HG03139 (cell line): ENCODE measurements at regions not wholly inside any gene's neighbourhood (a gene's known extent, or its start where the extent isn't known, plus 50 kb on each side); places are given as distances from the start of the nearest gene placed in this dataset.
"Not testable (repeated sequence)": the region's sequence is repeated elsewhere in the genome, so short reads cannot be mapped to it uniquely, and the experiment has no call there.

Source experiments
- ATAC-seq: cut with Tn5 transposase; IDR thresholded peaks from one replicate; pipeline ENCODE4 v1.9.1; 2021; ENCODE audit not compliant: unreplicated experiment

DNA sequence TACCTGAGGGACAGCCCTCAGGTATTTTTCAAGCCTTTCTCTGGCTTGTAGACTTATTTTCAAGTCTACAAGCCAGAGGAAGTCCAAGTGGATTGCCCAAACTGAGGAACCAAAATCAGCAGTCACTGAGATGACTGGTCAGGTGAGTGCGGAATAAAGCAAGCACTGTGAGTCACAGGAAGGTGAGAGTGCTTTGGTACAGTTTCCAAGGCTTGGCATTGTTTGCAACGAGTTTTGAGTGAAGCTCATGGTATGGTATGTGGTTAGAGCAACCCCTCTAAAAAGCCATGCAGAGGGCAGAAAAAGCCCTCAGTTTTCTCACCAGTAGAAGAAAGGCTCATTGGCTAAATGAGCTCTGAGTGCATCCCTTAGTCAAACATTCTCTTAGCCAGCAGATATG lies 112.8 kb upstream of the EOLA2 start:
- no peak for ATAC-seq

DNA sequence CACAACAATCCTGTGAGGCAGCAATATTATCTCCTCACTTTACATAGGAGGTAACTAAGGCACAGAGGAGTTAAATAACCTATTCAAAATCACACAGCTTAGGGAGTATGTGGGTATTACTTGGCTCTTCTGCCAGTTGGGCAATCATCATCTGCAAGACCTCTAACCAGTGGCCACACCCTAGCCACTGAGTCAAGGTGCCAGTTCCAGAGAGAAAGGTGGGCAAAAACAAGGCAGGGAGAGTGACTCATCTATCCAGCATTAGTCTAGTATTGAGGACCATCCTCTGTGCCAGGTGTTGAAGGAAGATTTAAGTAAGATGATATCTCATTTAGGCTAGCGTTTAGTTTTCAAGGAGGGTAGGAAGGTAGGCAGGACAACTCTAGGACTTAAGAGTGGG lies 113.9 kb upstream of the EOLA2 start:
- ATAC-seq, result no peak

DNA sequence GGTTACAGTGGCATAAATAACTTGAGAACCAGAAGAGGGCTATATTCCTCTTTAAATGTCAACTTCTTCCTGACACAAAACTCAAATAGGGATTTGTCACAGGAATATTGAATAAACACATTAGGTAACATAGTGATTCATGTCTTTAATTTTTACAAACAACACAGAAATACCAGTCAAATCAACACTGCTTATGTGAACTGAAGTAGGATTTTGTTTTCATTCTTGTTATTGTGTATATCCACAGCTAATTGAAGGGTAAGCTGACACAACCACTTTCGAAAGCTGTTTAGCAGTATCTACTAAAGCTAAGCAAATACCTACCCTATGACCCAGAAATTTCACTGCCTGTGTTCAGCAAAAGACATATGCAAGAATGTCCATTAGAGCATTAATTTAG lies 120.4 kb upstream of the EOLA2 start:
- no peak for ATAC-seq

DNA sequence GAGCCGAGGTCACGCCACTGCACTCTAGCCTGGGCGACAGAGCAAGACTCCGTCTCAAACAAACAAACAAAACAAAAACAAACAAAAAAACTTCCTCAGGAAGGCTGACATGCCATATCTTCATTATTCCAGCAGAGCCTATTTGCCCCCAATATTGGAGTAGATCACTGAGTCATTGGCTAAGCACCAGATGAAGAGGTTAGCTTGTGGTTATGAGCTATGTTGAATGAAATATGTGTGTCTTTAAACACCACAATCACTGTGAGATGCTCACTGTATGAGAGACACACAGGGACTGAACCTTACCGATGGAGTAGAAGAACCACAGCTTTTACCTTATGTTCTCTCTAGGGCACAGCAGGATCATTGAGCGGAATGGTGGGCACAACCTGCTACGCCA lies 122.1 kb upstream of the EOLA2 start:
- ATAC-seq, result no peak

DNA sequence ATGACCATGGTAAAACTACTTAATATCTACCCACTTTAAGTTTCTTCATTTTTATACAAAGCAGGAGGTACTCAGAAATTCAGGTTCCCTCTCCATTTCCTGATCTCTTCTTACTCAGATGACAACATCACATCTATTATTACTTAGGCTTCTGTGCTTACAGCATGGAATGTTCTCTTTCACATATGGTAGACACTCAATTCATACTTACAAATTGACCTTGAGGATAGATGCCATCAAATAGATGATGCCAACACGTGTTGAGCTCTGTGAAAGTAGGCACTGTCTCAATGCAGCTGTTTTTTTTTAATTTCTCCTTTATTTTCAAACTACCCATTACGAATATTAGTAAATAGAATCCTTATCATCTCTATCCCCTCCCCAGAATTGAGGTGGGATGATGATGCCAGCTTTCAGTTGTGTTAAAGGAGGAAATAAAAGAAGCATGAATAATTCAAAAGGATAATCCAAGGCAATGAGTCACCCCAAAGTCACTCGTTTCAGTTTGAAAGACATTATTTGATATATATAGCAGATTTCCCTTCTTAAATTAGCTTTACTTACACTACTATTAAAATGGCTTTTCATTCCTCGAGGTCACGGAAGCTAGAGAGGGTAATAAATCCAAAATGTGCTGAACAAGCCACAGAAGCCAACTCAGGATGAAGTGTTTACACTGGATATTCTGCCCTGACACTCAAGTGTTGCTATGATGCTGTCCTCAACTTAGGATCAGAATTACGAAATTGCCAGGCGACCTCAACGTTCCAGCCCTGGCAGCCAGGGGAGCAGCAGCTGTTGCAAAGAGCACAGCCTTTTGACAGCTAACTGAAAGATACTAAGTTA lies 124.2 kb upstream of the EOLA2 start:
- no peak for ATAC-seq

DNA sequence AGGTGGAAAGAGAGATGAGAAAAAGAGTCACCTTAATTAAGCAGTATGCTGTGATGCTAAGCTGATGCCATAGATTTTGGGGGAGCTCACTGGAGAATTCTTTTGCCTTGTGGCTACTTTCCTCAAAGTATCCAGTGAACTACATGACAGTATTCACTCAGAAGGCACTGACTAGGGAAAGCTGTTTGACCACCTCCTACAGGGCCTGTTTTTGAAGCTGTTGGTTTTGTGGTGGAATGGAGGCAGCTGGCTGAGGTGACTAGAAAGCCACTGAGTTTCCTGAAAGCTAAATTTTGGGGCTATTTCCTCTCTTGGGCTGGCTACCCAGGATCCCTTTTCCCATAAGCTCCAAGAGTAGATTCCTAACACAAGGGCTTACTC lies 124.8 kb upstream of the EOLA2 start:
- ATAC-seq, result no peak

DNA sequence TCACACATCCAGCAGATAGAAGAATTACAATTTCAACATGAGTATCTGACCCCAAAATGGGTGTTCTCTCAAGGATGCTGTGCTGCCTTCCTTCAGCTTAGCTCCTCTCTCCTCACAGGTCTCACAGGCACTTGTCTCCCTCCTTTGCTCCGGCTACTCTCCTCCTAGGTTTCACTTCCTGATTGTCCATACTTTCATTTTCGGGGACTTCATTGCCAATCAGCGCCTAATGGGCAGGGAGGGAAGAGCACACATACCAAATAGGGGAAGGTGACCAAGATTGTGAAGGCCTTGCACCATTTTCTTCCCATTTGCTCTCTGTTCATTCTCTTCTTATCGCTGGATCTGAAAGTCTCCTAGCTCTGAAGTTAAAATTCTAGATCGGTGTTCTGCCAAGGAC lies 125.4 kb upstream of the EOLA2 start:
- ATAC-seq, result no peak

DNA sequence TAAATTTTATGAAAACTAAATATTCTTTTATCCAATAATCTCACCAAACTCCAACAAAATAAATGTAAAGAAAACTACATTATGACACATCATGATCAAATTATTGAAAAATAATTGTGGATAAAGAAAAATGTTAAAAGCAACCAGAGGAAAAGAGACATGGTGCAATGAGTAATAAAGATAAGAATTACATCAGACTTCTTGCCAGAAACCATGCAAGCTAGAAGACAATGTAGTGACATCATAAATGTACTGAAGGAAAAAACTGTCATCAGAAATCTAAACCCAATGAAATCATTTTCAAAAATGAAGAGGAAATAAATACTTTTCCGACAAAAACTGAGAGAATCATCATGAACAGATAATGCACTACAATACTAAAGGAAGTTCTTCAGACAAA lies 135.9 kb upstream of the EOLA2 start:
- ATAC-seq, result no peak

DNA sequence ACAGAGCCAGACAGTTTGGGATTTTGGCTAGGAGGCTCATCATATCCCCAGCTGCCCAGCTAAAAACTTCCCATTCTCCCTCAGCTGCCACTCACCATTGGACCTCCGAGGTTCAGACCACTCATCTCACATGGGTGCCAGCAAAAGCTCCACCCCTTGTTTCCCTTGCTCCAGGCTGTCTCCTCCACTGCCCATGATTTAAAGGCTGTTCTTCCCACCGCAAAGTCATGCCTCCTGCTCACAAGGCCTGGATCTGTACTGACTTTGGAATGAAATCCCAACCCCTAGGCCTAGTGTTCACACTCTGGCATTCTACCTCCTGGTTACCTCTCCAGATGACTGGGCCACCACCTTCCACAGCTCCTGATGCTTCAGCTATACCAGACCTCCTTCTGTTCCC lies 142.2 kb upstream of the EOLA2 start:
- ATAC-seq, result no peak

DNA sequence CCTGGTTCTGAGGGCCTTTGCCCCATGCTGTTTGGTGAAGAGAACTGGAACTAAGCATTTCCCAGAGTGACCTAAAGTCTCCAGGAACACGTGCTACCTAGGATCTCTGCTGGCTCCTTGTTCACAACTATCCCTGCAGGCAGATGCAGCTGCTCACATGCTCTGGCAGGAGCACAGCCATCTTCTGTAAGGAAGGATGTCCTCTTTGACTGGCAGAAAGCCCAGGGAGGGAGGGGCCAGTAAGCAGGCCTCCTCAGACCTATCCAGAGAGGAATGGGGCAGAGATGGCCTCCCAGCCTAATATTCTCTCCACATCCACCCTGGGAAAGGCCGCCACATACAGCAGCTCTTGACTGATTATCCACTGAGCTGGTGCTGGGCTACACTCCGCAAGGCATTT lies 142.8 kb upstream of the EOLA2 start:
- no peak for ATAC-seq

DNA sequence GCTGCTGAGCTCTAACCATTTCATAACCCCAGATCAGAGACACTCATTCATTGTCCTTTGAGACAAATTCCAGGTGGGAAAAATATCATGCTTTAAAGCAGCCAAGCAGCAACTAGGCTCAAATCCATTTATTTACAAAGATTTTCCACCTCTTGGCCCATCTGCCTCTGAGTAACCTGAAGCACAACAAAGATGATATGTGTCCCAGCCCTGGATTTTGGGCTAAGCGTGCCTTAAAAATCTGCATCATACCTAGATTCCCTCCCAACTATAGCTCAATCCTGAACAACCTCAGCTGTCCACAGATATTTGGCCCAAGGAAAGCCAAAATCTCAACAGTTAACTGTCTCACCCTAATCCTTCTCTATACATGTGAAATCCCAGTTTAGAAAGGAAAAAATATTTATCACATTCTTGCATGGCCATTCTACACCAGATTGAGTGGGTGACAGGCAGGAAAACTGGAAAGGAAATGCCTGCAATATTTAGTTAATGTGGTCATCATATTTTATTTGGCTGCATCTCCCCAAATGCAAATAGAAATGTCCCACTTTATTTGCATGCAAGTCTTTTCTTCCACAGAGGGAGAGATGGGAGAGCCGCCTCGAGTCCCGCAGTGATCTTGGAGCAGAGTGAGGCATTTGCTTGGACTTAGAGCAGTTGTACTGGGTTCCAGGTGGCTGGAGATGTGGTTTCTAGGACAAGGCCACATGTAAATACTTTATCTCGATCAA lies 146.4 kb upstream of the EOLA2 start:
- ATAC-seq, result no peak

DNA sequence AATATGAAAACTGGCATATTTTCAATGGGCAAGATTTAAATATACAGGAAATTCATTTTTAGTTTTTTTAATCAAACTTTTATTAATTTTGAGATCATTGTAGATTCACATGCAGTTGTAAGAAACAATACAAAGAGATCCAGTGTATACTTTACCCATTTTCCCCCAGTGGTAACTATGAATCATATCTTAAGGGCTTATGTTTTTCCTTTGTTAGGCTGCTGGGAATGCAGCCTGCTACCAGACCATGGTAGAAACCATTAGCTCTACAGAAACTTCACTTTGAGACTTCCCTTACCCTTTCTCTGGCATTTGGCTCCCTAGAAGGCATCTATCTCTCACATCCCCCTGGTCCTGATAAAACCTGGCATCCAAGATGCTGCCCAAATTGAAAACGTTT lies 147.6 kb upstream of the EOLA2 start:
- ATAC-seq, result no peak

DNA sequence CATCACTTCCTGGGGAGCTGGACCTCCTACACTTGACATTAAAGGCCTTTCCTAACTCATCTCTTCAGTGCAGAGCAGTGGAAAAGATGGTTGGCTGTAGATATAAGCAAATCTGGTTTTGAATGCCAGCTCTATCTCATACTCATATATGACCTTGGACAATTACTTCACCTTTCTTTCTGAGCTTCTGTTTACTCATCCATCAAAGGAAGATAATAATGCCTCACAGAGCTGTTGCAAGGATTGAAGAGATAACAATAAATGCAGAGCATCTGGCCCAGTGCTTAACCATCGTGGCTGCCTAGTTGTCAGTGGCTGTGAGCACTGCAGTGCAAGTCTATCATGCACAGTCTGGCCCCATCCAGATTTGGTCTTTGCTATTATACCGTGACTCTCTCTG lies 148.1 kb upstream of the EOLA2 start:
- no peak for ATAC-seq

DNA sequence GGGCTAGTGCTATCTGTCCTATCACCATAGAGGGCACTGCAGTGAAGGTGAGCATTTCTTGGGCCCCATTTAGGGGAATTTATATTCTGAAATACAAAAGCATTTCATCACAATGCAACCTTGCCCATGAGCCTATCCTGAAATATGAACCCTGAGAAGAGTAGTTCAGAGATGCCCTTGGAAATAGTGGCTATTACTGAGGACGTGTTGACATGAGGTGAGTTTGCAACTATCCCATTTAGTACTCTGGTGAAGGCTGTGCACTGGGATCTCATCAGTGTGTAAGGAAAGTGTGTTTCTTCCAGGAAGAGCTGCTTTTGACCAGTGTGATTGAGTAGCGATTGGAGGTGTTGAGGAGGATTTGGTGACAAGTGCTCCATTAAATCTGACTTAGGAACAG lies 149.3 kb upstream of the EOLA2 start:
- no peak for ATAC-seq

DNA sequence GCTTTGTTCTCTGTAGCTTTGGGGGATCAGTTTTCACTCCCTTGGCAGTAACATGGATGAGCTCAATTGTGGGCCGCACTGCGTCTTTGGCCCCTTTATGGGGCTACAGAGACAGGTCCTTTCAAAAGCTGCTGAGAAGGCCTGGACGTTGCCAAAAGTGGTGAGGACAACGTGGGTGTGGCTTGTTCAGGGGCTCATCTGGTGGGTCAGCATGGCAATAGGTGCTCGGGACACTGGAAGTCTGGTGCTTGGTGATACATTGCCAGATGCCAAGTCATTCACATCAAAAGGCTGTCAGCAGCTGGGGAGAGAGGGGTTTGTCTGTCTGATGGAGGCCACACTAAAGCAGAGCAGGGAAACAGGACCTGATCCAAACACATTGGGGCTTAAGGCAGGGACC lies 149.8 kb upstream of the EOLA2 start:
- ATAC-seq, result no peak

DNA sequence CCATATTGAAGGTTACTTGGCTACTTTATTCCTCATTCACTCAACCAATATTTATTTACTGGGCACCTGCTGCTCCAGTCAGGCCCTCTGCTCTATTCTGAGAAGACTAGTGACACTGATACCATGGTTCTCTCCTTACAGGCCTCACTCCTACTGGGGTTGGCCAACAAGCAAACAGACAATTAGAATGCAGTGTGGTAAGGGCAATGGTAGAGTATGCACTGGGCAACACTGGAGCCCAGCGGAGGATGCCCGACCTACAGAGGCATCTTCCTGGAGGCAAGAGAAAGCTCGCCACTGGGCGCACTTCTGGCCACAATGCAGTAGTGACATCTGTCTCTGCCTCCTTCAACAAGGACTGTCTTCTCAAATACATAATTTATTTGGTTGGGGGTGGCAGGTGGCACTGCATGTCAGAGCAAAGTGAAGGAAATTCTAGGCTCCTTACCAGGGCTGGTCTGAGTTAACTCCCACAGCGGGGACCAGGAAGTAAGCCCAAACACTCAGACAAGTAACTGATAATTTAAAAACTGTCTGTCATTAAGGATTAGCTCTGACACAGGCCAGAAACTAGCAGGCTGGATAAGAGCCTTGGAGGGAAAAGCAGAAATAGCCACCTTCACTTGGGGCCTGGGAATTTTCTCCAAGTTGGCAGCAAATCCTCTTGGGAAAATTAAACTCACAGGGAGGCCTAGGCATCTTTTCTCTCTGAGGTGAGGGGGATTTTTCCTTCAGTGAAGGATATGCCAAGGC lies 150.7 kb upstream of the EOLA2 start:
- no peak for ATAC-seq

DNA sequence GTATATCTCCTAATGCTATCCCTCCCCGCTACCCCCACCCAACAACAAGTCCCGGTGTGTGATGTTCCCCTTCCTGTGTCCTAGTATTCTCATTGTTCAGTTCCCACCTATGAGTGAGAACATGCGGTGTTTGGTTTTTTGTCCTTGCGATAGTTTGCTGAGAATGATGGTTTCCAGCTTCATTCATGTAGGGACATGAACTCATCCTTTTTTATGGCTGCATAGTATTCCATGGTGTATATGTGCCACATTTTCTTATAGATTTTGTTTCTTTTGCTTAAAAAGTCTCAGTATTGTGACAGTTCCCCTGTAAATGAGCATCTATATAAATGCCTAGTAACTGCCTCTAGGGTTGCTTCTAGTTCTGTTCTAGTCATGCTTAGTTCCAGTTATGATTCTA lies 153.0 kb upstream of the EOLA2 start:
- not testable (repeated sequence) for ATAC-seq

DNA sequence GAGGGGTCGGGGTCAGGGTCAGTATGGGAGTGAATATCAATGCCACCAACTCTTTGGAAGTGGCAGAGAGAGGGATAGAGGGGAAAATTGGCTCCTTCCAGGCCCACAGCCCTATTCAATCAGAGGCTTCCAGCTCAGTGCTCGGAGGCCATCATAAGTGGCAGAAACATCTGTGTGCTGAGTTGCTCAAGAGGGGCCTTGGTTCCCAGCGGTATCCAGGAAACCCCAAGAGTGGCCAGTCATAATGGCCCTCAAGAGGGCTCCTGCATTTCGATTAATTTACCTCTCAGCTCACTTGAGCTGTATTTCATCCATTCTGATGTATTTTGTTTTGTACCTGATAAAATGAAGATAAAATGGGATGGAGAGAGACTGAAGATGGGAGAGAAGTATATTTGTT lies 154.3 kb upstream of the EOLA2 start:
- ATAC-seq, result no peak

DNA sequence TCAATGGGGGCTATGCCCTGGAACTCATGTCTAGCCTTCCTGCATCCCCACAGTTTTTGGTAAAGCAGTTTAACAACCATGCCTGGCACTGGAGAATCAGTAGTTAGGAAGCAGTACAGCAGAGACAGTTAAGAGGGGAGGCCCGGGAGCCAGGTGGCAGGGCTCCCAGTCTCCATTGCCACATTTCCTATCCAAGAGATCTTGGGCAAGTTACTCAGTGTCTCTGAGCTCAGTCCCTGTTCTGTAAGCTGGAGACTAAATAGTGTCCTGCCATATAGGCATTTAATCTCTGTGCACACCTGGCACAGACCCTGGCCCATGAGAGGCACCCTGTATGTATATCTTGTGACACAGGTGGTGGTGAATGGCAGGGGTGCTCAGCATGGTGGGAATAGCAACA lies 156.1 kb upstream of the EOLA2 start:
- ATAC-seq, result no peak

DNA sequence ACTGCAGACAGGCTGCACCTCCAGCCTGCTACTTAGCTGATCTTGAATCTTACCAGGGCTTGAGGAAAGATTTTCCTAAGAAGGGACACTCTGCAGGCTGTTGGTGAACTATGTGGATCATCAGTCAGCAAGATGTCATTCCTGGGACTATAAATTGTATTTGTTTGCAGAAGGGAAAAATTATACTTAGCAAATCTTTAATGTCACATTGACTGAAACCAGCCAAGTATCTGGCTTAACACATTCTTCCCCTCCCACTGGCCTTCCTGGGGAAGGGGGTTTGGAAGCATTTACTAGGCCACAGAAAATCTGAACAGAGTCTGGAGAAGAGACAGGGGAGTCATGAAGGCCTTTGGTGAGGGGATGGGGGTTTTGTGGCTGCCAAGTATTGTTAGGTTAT lies 156.7 kb upstream of the EOLA2 start:
- ATAC-seq, result no peak

DNA sequence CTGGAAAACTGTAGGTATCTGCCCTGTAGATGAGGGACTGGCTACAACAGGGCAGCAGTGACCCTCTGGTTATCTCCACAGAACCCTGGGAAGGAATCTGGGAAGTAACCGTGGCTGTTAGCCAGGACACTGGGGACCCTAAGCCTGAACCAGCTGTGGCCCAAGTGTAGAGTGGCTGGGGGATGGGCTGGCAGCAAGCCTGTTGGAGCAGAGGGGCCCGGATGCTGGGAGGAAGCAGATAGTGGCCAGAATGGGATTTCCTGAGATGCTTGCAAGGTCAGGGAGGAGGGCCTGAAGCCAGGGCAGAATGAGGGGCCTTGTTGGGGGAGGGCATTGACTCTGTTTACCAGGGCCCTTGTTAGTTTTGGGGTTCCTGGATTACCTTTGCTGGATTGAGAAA lies 161.0 kb upstream of the EOLA2 start:
- ATAC-seq, result no peak

DNA sequence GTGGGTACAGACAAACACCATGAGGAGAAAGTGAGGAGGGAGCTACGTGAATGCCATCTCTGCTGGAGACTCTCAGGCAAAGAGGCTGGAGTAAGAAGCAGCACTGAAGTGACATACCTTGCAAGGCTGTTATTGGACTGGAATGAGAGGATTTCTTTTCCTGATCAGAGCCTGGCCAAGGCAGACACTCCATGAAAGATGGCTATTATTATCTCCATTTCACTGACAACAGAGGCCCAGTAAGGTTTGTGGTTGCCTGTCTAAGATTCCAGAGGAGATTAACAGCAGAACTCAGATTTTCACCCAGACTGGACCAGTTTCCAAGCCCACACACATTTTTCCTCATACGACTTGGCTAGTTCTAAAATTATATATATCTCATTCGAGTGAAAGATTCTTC lies 162.0 kb upstream of the EOLA2 start:
- ATAC-seq, result no peak
